ENCODE measurements at regions not wholly inside any gene's neighbourhood (a gene's known extent, or its start where the extent isn't known, plus 50 kb on each side); places are given as distances from the start of the nearest gene placed in this dataset.

DNA sequence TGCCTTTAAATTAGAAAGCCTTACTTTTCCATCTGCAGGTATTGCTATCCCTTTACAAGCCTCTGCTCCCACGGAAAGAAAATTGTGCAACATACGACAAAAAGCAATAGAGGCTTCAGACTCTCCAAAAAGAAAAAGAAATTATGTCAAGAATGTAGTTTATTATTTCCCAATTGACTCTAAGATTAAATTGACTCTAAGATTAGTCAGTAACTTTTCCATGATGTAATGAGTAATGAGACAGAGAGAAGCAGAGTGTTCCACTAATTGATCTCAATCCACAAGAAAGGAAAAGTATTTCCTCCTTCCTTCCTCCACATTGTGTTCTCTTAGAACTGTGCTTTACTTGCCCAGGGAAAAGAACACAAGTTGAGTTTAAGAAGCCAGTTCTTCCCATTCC, 345.7 kb upstream of the HS3ST1 start:
- Histone ChIP-seq H3K27me3 (ENCODE audit: control insufficient read depth in 4 of 4, insufficient read depth in 4 of 4, low read length in 3 of 4) (no peaks in the 10 kb centered on the region), H3K4me1 (ENCODE audit: control insufficient read depth in 4 of 4, insufficient read depth in 4 of 4, low read length in 3 of 4) (no peaks in the 10 kb centered on the region), H3K36me3 (ENCODE audit: control insufficient read depth in 4 of 4, insufficient read depth in 3 of 4, low read depth in 1 of 4, low read length in 3 of 4) (no peaks in the 10 kb centered on the region), H3K9me3 (ENCODE audit: control insufficient read depth in 4 of 4, low read length in 3 of 4) (no peaks in the 10 kb centered on the region), H3K4me3 (ENCODE audit: low read depth in 1 of 3, low read length in 3 of 3) (no peak overlapping the region), H3K27ac (ENCODE audit: low read depth in 1 of 2, low read length in 2 of 2) (no peak overlapping the region), H3K9ac (ENCODE audit: low read depth in 1 of 2, low read length in 2 of 2) (no peak overlapping the region)
- no peak for TF ChIP-seq FOXA2 (IDR thresholded peaks at IDR 0.05)
- TF ChIP-seq, protein P1, sequence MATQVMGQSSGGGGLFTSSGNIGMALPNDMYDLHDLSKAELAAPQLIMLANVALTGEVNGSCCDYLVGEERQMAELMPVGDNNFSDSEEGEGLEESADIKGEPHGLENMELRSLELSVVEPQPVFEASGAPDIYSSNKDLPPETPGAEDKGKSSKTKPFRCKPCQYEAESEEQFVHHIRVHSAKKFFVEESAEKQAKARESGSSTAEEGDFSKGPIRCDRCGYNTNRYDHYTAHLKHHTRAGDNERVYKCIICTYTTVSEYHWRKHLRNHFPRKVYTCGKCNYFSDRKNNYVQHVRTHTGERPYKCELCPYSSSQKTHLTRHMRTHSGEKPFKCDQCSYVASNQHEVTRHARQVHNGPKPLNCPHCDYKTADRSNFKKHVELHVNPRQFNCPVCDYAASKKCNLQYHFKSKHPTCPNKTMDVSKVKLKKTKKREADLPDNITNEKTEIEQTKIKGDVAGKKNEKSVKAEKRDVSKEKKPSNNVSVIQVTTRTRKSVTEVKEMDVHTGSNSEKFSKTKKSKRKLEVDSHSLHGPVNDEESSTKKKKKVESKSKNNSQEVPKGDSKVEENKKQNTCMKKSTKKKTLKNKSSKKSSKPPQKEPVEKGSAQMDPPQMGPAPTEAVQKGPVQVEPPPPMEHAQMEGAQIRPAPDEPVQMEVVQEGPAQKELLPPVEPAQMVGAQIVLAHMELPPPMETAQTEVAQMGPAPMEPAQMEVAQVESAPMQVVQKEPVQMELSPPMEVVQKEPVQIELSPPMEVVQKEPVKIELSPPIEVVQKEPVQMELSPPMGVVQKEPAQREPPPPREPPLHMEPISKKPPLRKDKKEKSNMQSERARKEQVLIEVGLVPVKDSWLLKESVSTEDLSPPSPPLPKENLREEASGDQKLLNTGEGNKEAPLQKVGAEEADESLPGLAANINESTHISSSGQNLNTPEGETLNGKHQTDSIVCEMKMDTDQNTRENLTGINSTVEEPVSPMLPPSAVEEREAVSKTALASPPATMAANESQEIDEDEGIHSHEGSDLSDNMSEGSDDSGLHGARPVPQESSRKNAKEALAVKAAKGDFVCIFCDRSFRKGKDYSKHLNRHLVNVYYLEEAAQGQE (IDR thresholded peaks at IDR 0.05): no peak
- WGBS: 77% methylated on average over 2 of the region's 2 CpGs
- no peak for DNase-seq (ENCODE audit: low spot score)

DNA sequence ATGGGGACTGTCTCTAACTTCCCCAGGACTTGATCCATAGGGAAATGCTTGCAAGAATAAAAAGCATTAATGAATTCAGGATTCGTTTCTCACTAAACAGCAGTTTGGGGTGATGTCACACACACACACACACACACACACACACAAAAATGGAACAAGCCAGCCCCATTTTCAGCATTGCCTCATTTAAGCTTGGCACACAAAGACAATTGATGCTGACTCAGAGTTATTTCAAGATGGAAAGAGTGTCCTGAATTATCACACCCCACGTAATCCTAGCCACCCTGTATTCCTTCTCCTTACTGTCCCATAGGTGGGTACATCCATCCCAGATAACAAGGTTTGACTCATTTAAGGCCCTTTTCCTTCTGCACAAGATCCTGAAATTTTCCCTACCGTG, 345.1 kb upstream of the HS3ST1 start:
- no peak for DNase-seq (ENCODE audit: low spot score)
- Histone ChIP-seq H3K27me3 (ENCODE audit: control insufficient read depth in 4 of 4, insufficient read depth in 4 of 4, low read length in 3 of 4) (peaks cover 0 to under 1% (median 0%) of the 10 kb centered on the region in 4 donors), H3K27ac (ENCODE audit: low read depth in 1 of 2, low read length in 2 of 2) (no peak overlapping the region), H3K9me3 (ENCODE audit: control insufficient read depth in 4 of 4, low read length in 3 of 4) (no peaks in the 10 kb centered on the region), H3K9ac (ENCODE audit: low read depth in 1 of 2, low read length in 2 of 2) (no peak overlapping the region), H3K4me3 (ENCODE audit: low read depth in 1 of 3, low read length in 3 of 3) (no peak overlapping the region), H3K36me3 (ENCODE audit: control insufficient read depth in 4 of 4, insufficient read depth in 3 of 4, low read depth in 1 of 4, low read length in 3 of 4) (no peaks in the 10 kb centered on the region), H3K4me1 (ENCODE audit: control insufficient read depth in 4 of 4, insufficient read depth in 4 of 4, low read length in 3 of 4) (no peaks in the 10 kb centered on the region)
- 78% methylated on average over 3 of the region's 3 CpGs for WGBS
- TF ChIP-seq HNF4G (IDR thresholded peaks at IDR 0.05) (no peak), NR2F2 (IDR thresholded peaks at IDR 0.05) (no peak), JUND (IDR thresholded peaks at IDR 0.05) (no peak), RAD21 (IDR thresholded peaks at IDR 0.05) (no peak), GABPA (IDR thresholded peaks at IDR 0.05 in 1 of 2, conservative IDR thresholded peaks at IDR 0.05 in 1 of 2) (no peak), FOXA1 (IDR thresholded peaks at IDR 0.05) (no peak), EGR1 (IDR thresholded peaks at IDR 0.05; ENCODE audit: low read depth in 2 of 2) (no peak), HNF4A (conservative IDR thresholded peaks at IDR 0.05) (no peak)
- TF ChIP-seq, protein P2, sequence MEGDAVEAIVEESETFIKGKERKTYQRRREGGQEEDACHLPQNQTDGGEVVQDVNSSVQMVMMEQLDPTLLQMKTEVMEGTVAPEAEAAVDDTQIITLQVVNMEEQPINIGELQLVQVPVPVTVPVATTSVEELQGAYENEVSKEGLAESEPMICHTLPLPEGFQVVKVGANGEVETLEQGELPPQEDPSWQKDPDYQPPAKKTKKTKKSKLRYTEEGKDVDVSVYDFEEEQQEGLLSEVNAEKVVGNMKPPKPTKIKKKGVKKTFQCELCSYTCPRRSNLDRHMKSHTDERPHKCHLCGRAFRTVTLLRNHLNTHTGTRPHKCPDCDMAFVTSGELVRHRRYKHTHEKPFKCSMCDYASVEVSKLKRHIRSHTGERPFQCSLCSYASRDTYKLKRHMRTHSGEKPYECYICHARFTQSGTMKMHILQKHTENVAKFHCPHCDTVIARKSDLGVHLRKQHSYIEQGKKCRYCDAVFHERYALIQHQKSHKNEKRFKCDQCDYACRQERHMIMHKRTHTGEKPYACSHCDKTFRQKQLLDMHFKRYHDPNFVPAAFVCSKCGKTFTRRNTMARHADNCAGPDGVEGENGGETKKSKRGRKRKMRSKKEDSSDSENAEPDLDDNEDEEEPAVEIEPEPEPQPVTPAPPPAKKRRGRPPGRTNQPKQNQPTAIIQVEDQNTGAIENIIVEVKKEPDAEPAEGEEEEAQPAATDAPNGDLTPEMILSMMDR (IDR thresholded peaks at IDR 0.05; ENCODE audit: low read depth, low read length, missing input control): no peak
- TF ChIP-seq, protein P3, sequence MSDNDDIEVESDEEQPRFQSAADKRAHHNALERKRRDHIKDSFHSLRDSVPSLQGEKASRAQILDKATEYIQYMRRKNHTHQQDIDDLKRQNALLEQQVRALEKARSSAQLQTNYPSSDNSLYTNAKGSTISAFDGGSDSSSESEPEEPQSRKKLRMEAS (IDR thresholded peaks at IDR 0.05): no peak

DNA sequence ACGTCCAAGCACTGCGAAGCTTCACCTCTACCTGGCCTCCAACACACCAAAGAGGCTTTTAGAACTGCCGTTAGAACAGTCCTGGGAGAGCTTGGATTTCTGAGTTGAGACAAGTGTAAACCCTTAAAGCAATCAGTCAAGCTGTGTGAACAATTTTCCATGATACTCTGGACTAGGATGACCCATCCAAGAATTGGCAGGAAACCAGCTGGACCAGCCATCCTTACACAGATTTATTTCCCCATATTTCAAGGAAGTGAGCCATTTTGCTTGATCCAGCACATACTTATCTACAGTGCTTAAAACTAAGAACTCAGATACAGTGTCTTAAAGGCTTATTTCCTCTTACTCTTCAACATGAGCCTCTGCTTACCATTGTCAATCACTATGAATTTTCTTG, 340.7 kb upstream of the HS3ST1 start:
- no peaks in the 10 kb centered on the region for H3K4me1 ChIP-seq (ENCODE audit: control insufficient read depth in 4 of 4, insufficient read depth in 4 of 4, low read length in 3 of 4)
- no peaks in the 10 kb centered on the region for H3K36me3 ChIP-seq (ENCODE audit: control insufficient read depth in 4 of 4, insufficient read depth in 3 of 4, low read depth in 1 of 4, low read length in 3 of 4)
- H3K27ac ChIP-seq (ENCODE audit: low read depth in 1 of 2, low read length in 2 of 2): no peak overlapping the region
- no peak for DNase-seq (ENCODE audit: low spot score)
- no peak overlapping the region for H3K9ac ChIP-seq (ENCODE audit: low read depth in 1 of 2, low read length in 2 of 2)
- H3K9me3 ChIP-seq (ENCODE audit: control insufficient read depth in 4 of 4, low read length in 3 of 4): no peaks in the 10 kb centered on the region
- peaks cover 0 to 4% (median 0%) of the 10 kb centered on the region in 4 donors for H3K27me3 ChIP-seq (ENCODE audit: control insufficient read depth in 4 of 4, insufficient read depth in 4 of 4, low read length in 3 of 4)
- 90% methylated on average over 3 of the region's 3 CpGs for WGBS
- H3K4me3 ChIP-seq (ENCODE audit: low read depth in 1 of 3, low read length in 3 of 3): no peak overlapping the region
- TF ChIP-seq, protein P4, sequence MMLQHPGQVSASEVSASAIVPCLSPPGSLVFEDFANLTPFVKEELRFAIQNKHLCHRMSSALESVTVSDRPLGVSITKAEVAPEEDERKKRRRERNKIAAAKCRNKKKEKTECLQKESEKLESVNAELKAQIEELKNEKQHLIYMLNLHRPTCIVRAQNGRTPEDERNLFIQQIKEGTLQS (IDR thresholded peaks at IDR 0.05): no peak
- TF ChIP-seq YY1 (IDR thresholded peaks at IDR 0.05) (no peak), EGR1 (IDR thresholded peaks at IDR 0.05; ENCODE audit: low read depth in 2 of 2) (no peak), HNF4A (conservative IDR thresholded peaks at IDR 0.05) (no peak), RAD21 (IDR thresholded peaks at IDR 0.05) (no peak), NR2F2 (IDR thresholded peaks at IDR 0.05) (no peak), HNF4G (IDR thresholded peaks at IDR 0.05) (no peak), SP1 (IDR thresholded peaks at IDR 0.05) (no peak), JUND (IDR thresholded peaks at IDR 0.05) (no peak), GABPA (IDR thresholded peaks at IDR 0.05 in 1 of 2, conservative IDR thresholded peaks at IDR 0.05 in 1 of 2) (no peak)
- TF ChIP-seq, protein P2 (IDR thresholded peaks at IDR 0.05; ENCODE audit: low read depth, low read length, missing input control): no peak
- TF ChIP-seq, protein P3 (IDR thresholded peaks at IDR 0.05): no peak
- TF ChIP-seq, protein P1 (IDR thresholded peaks at IDR 0.05): no peak
